NCI-H1417 treated with DMSO at 0.1 percent for 48 hours (cell line): ENCODE measurements at regions not wholly inside any gene's neighbourhood (a gene's known extent, or its start where the extent isn't known, plus 50 kb on each side); places are given as distances from the start of the nearest gene placed in this dataset.

Source experiments
- DNase-seq: peaks from one replicate; lab custom pipeline; 2025; lab: John Stamatoyannopoulos, UW

DNA sequence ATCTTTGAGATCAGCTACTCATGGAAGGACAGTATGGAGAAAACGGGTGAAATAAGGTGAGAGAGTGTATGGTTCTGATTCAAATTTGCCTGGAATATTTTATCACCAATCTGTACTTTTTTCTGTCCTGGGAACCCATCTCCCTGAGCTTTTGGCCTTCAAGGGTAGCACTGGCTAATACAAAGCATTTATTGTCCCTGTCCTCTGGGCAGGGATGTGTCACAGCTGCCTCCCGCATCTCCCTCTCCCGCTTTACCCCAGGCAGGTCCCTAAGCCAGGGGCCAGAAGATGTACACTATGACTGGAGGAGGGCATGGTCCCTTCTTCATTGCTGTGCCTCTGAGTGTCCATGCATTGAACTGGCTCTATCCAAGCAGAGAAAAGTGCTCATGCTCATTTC, 201.7 kb upstream of the CHRNA7 start:
- DNase-seq: no peak

DNA sequence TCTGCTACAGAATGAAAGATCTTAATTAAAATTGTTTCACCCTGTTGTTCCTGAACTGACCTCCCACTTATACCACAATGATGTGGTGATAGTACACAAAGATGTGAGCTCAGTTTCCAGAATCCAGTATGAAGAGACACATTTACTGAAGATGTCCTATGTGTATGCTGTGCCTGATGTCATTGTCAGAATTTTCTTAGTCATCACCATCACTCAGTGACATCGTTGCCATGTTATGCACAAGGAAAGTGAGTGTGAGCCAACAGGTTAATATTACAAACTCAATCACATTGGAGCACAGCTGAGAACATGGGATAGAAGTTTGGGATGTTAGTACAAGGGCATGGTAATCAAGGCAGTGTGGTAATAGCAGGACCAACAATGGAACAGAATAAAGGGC, 199.7 kb upstream of the CHRNA7 start:
- no peak for DNase-seq

GRCh38 chr15:31831596-31831995, 198.7 kb upstream of the CHRNA7 start:
- no peak for DNase-seq

GRCh38 chr15:31834654-31835053, 195.7 kb upstream of the CHRNA7 start:
- DNase-seq: no peak

DNA sequence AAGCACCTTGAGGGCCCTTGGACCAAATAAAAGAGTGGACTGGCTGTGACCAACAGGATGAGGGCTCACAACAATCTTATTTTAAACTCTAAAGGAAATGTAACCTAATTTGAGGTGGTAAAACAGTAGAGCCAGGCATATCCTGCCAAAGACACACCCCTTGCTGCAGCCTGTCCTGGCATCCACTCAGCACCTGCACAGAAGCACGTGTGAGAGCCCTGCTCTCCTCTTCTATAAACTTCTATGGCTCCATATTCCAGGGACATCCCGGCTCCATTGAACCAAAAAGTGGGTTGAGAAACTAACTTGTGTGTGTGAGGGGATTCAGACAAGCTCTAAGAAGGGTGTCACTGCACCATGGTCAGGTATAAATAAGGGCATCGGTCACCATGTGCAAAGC, 190.9 kb upstream of the CHRNA7 start:
- DNase-seq: no peak

DNA sequence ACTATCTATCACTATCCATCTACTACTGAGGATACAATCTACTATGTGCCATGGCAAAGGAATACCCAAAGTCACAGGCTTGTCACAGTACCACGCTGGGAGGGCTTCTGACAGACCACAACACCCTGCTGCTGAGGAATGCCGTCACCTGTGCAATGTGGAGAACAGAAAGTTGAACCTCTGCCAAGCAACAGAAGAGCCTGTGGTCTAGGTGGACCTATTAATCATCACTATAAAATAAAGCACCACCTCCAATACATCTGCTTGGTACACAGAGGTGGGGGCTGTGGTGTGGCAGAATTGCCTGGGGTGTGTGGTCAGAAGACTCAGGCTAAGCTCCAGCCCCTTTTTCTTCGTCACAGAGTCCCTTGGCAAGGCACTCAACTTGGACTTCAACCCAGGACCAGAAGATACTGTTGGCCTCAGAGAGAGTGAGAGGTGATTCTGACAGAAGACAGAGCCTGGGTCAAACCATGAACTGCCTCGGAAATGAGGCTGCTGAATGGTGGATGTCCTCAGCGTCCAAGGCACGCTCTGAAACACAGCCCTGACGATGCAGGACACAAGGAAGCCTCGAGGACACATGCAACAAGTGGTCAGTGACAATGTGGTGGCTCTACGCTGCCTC, 189.4 kb upstream of the CHRNA7 start:
- DNase-seq: no peak

DNA sequence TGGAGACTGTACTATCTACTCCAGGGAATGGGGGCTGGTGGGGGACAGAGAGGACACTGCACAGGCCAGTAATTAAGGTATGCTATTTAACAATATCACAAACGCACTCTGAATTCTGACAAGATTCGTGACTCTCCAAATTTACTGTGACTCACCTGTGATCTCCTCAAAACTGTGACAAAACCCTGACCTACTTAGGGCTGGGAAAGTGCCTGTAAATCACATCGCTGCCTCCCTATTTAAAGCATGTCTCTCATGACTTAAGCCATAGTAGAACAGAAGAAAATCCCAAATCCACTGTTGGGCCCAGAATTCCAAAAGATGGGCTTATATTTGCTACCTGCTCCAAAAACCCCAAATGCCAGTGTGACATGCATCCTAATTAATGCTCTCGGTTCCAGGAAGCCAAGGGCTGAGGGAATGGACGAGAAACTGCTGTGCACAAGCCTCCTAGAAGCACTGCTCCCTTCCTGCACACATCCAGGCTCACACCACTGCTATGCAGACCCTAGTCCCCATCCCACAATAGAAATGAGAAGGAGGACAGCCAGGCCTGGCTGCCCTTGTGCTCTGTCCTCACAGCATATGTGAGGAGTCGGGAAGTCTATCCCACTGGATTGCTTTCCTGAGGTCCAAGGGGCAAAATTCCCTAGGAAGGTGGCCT, 187.7 kb upstream of the CHRNA7 start:
- DNase-seq: no peak

GRCh38 chr15:31843426-31844055, 186.8 kb upstream of the CHRNA7 start:
- no peak for DNase-seq

- DNase-seq: no peak
Observed at GRCh38 chr15:31845791-31846190, 184.5 kb upstream of the CHRNA7 start.

- DNase-seq: no peak
Observed at GRCh38 chr15:31847961-31848360, 182.4 kb upstream of the CHRNA7 start.

DNA sequence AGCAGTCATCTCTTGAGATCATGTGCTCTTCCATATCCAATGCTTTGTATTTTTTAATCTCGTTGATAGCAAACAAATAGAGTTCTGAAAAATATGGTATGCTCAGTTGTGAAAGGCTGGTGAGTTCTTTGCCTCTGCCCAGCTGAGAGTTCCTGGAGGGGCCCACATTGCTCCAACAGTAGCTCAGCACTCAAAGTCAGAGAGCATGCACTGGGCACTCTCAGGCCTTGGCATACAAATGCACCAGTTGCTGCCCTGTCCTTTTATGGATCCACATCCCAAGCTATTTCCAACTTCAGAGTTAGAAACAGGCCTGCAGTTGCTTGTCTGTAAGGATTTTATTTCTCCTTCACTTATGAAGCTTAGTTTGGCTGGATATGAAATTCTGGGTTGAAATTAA, 181.7 kb upstream of the CHRNA7 start:
- no peak for DNase-seq

DNA sequence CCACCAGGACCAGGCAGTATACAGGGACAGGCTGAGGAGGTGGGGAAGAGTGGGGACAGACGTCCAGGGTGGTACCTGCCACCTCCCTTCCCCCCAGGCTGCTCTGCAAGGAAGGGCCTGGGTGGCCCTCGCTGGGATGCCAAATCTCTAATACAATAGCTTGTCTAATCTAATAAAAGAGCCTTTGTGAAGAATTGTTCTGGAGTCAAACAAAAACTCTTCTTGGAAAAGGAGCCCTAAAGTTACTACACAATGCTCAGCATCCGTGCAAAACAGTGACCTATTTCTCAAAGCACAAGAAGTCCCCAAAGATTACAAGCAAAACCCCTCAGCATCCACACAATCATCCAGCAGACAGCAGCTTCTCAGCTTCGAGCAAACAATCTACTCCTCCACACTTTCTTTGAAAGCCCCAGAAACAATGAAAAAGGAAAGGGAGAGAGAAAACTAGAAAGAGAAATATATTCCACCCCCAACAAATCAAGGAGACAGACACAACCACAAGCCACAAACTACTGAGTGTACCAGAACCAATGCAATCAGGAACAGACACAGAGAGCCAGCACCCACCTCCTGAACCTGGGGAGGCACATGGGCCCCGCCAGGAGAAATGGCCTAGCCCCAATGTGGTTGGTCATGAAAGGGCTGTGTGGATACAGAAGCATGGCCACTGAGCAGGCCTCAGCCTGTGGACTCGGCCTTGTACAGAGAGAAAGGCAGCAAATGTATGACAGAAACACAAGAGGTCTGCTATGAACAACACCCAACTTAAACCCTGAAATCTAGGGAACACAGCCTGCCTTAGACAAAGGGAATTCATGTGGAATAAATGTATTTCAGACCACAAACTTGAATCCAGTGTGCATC, 177.1 kb upstream of the CHRNA7 start:
- DNase-seq: no peak

- DNase-seq: no peak
Observed at GRCh38 chr15:31856581-31856980, 173.7 kb upstream of the CHRNA7 start.

- no peak for DNase-seq
Observed at GRCh38 chr15:31857194-31857593, 173.1 kb upstream of the CHRNA7 start.

- DNase-seq: no peak
Observed at GRCh38 chr15:31858026-31858425, 172.3 kb upstream of the CHRNA7 start.

GRCh38 chr15:31866248-31866647, 164.1 kb upstream of the CHRNA7 start:
- no peak for DNase-seq

DNA sequence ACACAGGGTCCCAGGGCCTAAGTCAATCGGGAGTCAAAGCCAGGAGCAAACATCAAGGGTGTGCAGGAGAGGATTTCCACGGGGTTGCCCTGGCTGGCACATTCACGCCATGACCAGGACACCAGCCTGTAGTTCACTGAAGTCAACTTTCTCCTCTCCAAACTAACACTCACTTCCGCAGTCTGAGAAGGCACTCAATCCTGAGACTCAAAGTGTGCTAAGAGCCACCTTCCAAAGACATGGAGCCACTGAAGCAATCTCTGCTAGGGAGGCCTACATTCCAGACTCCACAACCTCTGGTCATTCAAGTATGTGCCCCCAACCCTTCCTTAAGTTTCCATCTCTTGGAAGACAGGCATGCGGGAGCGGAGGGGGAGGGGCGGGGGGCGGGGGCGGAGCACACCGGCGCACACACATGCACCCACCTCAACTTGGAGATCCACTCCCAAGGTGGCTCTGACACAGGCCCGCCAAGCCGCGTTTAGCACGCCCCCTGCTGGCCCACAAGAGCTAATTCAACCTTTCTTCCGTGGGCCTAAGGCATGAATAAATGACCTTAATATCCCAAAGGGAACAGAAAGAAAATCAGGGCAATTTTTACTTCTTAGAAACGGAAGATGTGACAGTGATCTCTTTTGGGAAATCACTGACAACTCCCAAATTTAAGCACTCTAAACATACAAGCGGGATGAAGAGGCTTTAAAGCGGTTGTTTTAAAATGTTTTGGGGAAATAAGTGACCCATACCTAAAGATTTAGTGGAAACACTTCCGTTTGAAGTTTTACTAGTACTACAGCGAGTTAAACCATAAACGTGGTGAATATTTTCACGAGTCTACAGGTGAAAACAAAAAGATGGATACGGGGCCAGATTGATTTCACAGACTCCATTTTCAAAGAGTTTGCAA, 162.5 kb upstream of the CHRNA7 start:
- DNase-seq: peak; percentile 56

DNA sequence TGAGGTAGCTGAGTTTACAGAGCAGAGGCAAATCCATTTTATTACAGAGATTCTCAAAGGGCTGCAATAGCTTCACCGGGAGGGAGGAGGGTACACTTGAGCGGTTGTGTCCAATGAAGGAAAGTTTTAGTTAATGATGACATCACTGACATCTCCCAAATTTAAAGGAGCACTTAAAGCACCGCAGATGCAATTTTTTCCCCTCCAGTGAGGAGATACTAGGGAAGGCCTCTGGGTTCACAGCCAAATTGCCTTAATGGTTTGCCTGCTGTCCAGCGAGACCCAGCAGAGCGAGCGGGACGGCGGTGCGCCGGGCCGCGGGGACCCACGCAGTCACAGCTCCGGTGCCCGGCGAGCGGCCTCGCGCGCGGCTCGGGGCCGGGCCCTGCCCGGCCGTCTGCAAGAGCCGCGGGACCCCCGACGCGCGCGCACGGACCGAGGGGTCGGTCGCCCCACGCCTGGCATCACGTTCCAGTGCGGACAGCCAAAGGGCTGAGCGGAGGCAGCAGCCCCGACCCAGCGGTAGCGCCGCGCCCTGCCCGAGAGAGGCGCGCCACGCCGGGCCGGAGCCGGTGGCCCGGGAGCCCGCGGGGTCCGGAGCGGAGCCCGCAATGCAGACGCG, 160.5 kb upstream of the CHRNA7 start:
- DNase-seq: no peak

GRCh38 chr15:31870328-31871165, 159.8 kb upstream of the CHRNA7 start, which contains the start of gene OTUD7A:
OTUD7A (minus strand) TSS chr15:31870673.
- DNase-seq: peak; percentile 88
